NB4 (cell line): ENCODE measurements at regions not wholly inside any gene's neighbourhood (a gene's known extent, or its start where the extent isn't known, plus 50 kb on each side); places are given as distances from the start of the nearest gene placed in this dataset.

ENCODE experiments used
- DNase-seq: peaks from one replicate; pipeline ENCODE4 v3.0.0; 2010; ENCODE audit warnings: low read depth
- H3K4me3 ChIP-seq: one replicate; pipeline ENCODE4 v1.5.1; 2011; ENCODE audit warnings: mild to moderate bottlenecking, low read depth, low read length, moderate library complexity
- CTCF ChIP-seq: IDR thresholded peaks from one replicate; pipeline ENCODE4 v1.5.1; 2012; ENCODE audit warnings: low read depth, low read length
- MAX ChIP-seq: IDR thresholded peaks from 2 replicates; pipeline ENCODE4 v1.6.1; 2011; ENCODE audit warnings: low read depth, low read length
- MYC ChIP-seq: IDR thresholded peaks from 2 replicates; pipeline ENCODE4 v1.6.1; 2011; ENCODE audit warnings: low read depth, low read length
- POLR2A ChIP-seq: IDR thresholded peaks from 2 replicates; pipeline ENCODE4 v1.6.1; 2011; ENCODE audit warnings: mild to moderate bottlenecking; ENCODE audit not compliant: insufficient read length; ENCODE audit errors: extremely low read depth

GRCh38 chr11:82003671-82004515 is 729.8 kb downstream of the FAM181B start:
- no peak for DNase-seq
- no peak overlapping the region for H3K4me3 ChIP-seq
- TF ChIP-seq CTCF (no peak), MYC (no peak), POLR2A (no peak), MAX (no peak)

GRCh38 chr11:82003024-82003423 is 730.6 kb downstream of the FAM181B start:
- TF ChIP-seq MYC (no peak), CTCF (no peak), POLR2A (no peak), MAX (no peak)
- H3K4me3 ChIP-seq = no peak overlapping the region
- DNase-seq = no peak

- DNase-seq = no peak
- TF ChIP-seq CTCF (no peak), MYC (no peak), POLR2A (no peak), MAX (no peak)
Measured at GRCh38 chr11:81995889-81996288, 737.8 kb downstream of the FAM181B start.

GRCh38 chr11:81993755-81994154 is 739.9 kb downstream of the FAM181B start:
- TF ChIP-seq MAX = no peak
- no peak for TF ChIP-seq POLR2A
- DNase-seq = no peak
- no peak overlapping the region for H3K4me3 ChIP-seq

More at GRCh38 chr11:81995889-81996288, 737.8 kb downstream of the FAM181B start:
- H3K4me3 ChIP-seq = no peak overlapping the region

GRCh38 chr11:81990659-81991443 is 742.8 kb downstream of the FAM181B start:
- no peak for DNase-seq
- no peak for TF ChIP-seq MYC
- no peak overlapping the region for H3K4me3 ChIP-seq

- H3K4me3 ChIP-seq = no peak overlapping the region
- DNase-seq = no peak
- TF ChIP-seq CTCF (no peak), POLR2A (no peak), MAX (no peak), MYC (no peak)
Measured at GRCh38 chr11:81989093-81989492, 744.6 kb downstream of the FAM181B start.
